ENCODE measurements at regions not wholly inside any gene's neighbourhood (a gene's known extent, or its start where the extent isn't known, plus 50 kb on each side); places are given as distances from the start of the nearest gene placed in this dataset.

GRCh38 chr15:60228101-60228500 lies 169.7 kb downstream of the ANXA2 start:
- POLR2A ChIA-PET, result no interaction called here
- TF ChIP-seq CTCF (IDR thresholded peaks at IDR 0.05; ENCODE audit: control extremely low read depth, extremely low read depth, low read depth, missing control alignments), result no peak
- no peak for DNase-seq (ENCODE audit: extremely low spot score)
- CTCF ChIA-PET, result interaction anchor here (0.7 to 1.6 kb wide), 2 partner anchors 13 to 98 kb away, joined by 3 to 6 read pairs; no protein-coding TSS in a partner anchor

- no peak for TF ChIP-seq CTCF (IDR thresholded peaks at IDR 0.05; ENCODE audit: control extremely low read depth, extremely low read depth, low read depth, missing control alignments)
- no peak for DNase-seq (ENCODE audit: extremely low spot score)
- ChIA-PET POLR2A (no interaction called here), CTCF (interaction anchor here (0.7 to 1.6 kb wide), 2 partner anchors 13 to 98 kb away, joined by 3 to 6 read pairs; no protein-coding TSS in a partner anchor)
Observed at GRCh38 chr15:60228619-60229018, 169.2 kb downstream of the ANXA2 start.

- no peak for TF ChIP-seq CTCF (IDR thresholded peaks at IDR 0.05; ENCODE audit: control extremely low read depth, extremely low read depth, low read depth, missing control alignments)
- POLR2A ChIA-PET, result no interaction called here
- no peak for DNase-seq (ENCODE audit: extremely low spot score)
- CTCF ChIA-PET, result no interaction called here
Observed at GRCh38 chr15:60235951-60236710, 161.7 kb downstream of the ANXA2 start.

GRCh38 chr15:60237446-60237845 lies 160.3 kb downstream of the ANXA2 start:
- ChIA-PET CTCF (no interaction called here), POLR2A (no interaction called here)
- no peak for TF ChIP-seq CTCF (IDR thresholded peaks at IDR 0.05; ENCODE audit: control extremely low read depth, extremely low read depth, low read depth, missing control alignments)
- no peak for DNase-seq (ENCODE audit: extremely low spot score)

- ChIA-PET CTCF (no interaction called here), POLR2A (no interaction called here)
- no peak for TF ChIP-seq CTCF (IDR thresholded peaks at IDR 0.05; ENCODE audit: control extremely low read depth, extremely low read depth, low read depth, missing control alignments)
Observed at GRCh38 chr15:60243769-60244168, 154.0 kb downstream of the ANXA2 start.

GRCh38 chr15:60244813-60245212 lies 153.0 kb downstream of the ANXA2 start:
- no peak for TF ChIP-seq CTCF (IDR thresholded peaks at IDR 0.05; ENCODE audit: control extremely low read depth, extremely low read depth, low read depth, missing control alignments)
- CTCF ChIA-PET, result interaction anchor here (1.9 kb wide), 1 partner anchor 13 kb away, joined by 4 read pairs; no protein-coding TSS in a partner anchor
- POLR2A ChIA-PET, result no interaction called here
- no peak for DNase-seq (ENCODE audit: extremely low spot score)

More at GRCh38 chr15:60243769-60244168, 154.0 kb downstream of the ANXA2 start:
- DNase-seq (ENCODE audit: extremely low spot score), result no peak
